Liver (tissue), 8 donors: ENCODE measurements at regions not wholly inside any gene's neighbourhood (a gene's known extent, or its start where the extent isn't known, plus 50 kb on each side); places are given as distances from the start of the nearest gene placed in this dataset.

Source experiments
- DNase-seq: peaks from one replicate; pipeline ENCODE4 v3.0.0-alpha.2; 2017; ENCODE audit warnings: low spot score
- H3K27ac ChIP-seq, 2 donors: one replicate each; pipeline ENCODE4 v1.7.0; 2013; ENCODE audit warnings: inconsistent platforms in 2 of 2, low read length in 2 of 2, control low read depth in 1 of 2, low read depth in 1 of 2, mild to moderate bottlenecking in 1 of 2
- H3K27me3 ChIP-seq, 4 donors: one replicate each; pipeline versions ENCODE4 v1.6.1 to v1.7.0; 2013; ENCODE audit warnings: low read length in 3 of 4, inconsistent platforms in 1 of 4, mild to moderate bottlenecking in 1 of 4, moderate library complexity in 1 of 4; ENCODE audit not compliant: control insufficient read depth in 4 of 4, insufficient read depth in 4 of 4
- H3K36me3 ChIP-seq, 4 donors: one replicate each; pipeline versions ENCODE4 v1.6.1 to v1.7.0; 2013; ENCODE audit warnings: low read length in 3 of 4, mild to moderate bottlenecking in 3 of 4, low read depth in 1 of 4, moderate library complexity in 1 of 4; ENCODE audit not compliant: control insufficient read depth in 4 of 4, insufficient read depth in 3 of 4
- H3K4me1 ChIP-seq, 4 donors: one replicate each; pipeline versions ENCODE4 v1.6.1 to v1.7.0; 2013; ENCODE audit warnings: low read length in 3 of 4, mild to moderate bottlenecking in 3 of 4, moderate library complexity in 1 of 4; ENCODE audit not compliant: control insufficient read depth in 4 of 4, insufficient read depth in 4 of 4
- H3K4me3 ChIP-seq, 3 donors: one replicate each; pipeline versions ENCODE4 v1.6.1 to v1.7.0; 2013; ENCODE audit warnings: low read length in 3 of 3, control low read depth in 1 of 3, low read depth in 1 of 3, mild to moderate bottlenecking in 1 of 3
- H3K9ac ChIP-seq, 2 donors: one replicate each; pipeline ENCODE4 v1.7.0; 2013; ENCODE audit warnings: low read length in 2 of 2, mild to moderate bottlenecking in 2 of 2, moderate library complexity in 2 of 2, control low read depth in 1 of 2, low read depth in 1 of 2
- H3K9me3 ChIP-seq, 4 donors: one replicate each; pipeline versions ENCODE4 v1.6.1 to v1.7.0; 2013; ENCODE audit warnings: low read length in 3 of 4; ENCODE audit not compliant: control insufficient read depth in 4 of 4
- CTCF ChIP-seq: fragments of 150-350 bp; IDR thresholded peaks from 2 replicates; pipeline ENCODE4 v1.5.1; 2017; ENCODE audit warnings: improper control_type of control experiment, low read depth, low read length; ENCODE audit not compliant: missing input control
- EGR1 ChIP-seq, 2 donors: IDR thresholded peaks; 2 replicates each; pipeline ENCODE4 v1.6.1; 2016 to 2018; ENCODE audit warnings: antibody characterized with exemption in 2 of 2, low read depth in 2 of 2
- FOXA1 ChIP-seq: IDR thresholded peaks from 2 replicates; pipeline ENCODE4 v1.6.1; 2016; ENCODE audit warnings: antibody characterized with exemption
- FOXA2 ChIP-seq: IDR thresholded peaks from 2 replicates; pipeline ENCODE4 v1.6.1; 2016; ENCODE audit warnings: antibody characterized with exemption
- GABPA ChIP-seq, 2 donors: IDR thresholded peaks in 1 of 2; conservative IDR thresholded peaks in 1 of 2; 2 replicates each; pipeline ENCODE4 v1.6.1; 2016; ENCODE audit warnings: antibody characterized with exemption in 2 of 2, mild to moderate bottlenecking in 1 of 2, moderate library complexity in 1 of 2
- HNF4A ChIP-seq, 2 donors: conservative IDR thresholded peaks; 2 replicates each; pipeline ENCODE4 v1.6.1; 2016; ENCODE audit warnings: antibody characterized with exemption in 2 of 2, mild to moderate bottlenecking in 2 of 2
- HNF4G ChIP-seq: IDR thresholded peaks from 2 replicates; pipeline ENCODE4 v1.6.1; 2016; ENCODE audit warnings: antibody characterized with exemption
- JUND ChIP-seq, 2 donors: IDR thresholded peaks; 2 replicates each; pipeline ENCODE4 v1.6.1; 2016; ENCODE audit warnings: antibody characterized with exemption in 2 of 2
- NR2F2 ChIP-seq: IDR thresholded peaks from 2 replicates; pipeline ENCODE4 v1.6.1; 2016; ENCODE audit warnings: antibody characterized with exemption
- RAD21 ChIP-seq, 2 donors: IDR thresholded peaks; 2 replicates each; pipeline ENCODE4 v1.6.1; 2016; ENCODE audit warnings: antibody characterized with exemption in 2 of 2, mild to moderate bottlenecking in 2 of 2
- REST ChIP-seq: IDR thresholded peaks from 2 replicates; pipeline ENCODE4 v1.6.1; 2016; ENCODE audit warnings: antibody characterized with exemption, mild to moderate bottlenecking
- RXRA ChIP-seq, 2 donors: IDR thresholded peaks; 2 replicates each; pipeline ENCODE4 v1.6.1; 2017 to 2018; ENCODE audit warnings: antibody characterized with exemption in 2 of 2, mild to moderate bottlenecking in 1 of 2
- SP1 ChIP-seq: IDR thresholded peaks from 2 replicates; pipeline ENCODE4 v1.6.1; 2018; ENCODE audit warnings: antibody characterized with exemption, mild to moderate bottlenecking
- TAF1 ChIP-seq: conservative IDR thresholded peaks from 2 replicates; pipeline ENCODE4 v1.6.1; 2016; ENCODE audit warnings: antibody characterized with exemption, mild to moderate bottlenecking
- YY1 ChIP-seq: IDR thresholded peaks from 2 replicates; pipeline ENCODE4 v1.6.1; 2016; ENCODE audit warnings: antibody characterized with exemption, mild to moderate bottlenecking
- WGBS: extraction: QIAGEN DNeasy Blood & Tissue Kit; methylation state at CpG from one replicate; pipeline ENCODE4 v1.1.7; 2013; 5-methylcytosine and 5-hydroxymethylcytosine counted together
- TF ChIP-seq, protein P1 (sequence below): IDR thresholded peaks from 2 replicates; pipeline ENCODE4 v1.6.1; 2016; ENCODE audit warnings: antibody characterized with exemption
- TF ChIP-seq, protein P2 (sequence below): IDR thresholded peaks from 2 replicates; pipeline ENCODE4 v1.6.1; 2016; ENCODE audit warnings: antibody characterized with exemption
- TF ChIP-seq, protein P3 (sequence below): IDR thresholded peaks from 2 replicates; pipeline ENCODE4 v1.6.1; 2016; ENCODE audit warnings: antibody characterized with exemption
- donor health status: healthy.
- donor health status: healthy.
- donor health status: healthy.
- donor health status: healthy.
- donor health status: healthy.

GRCh38 chr4:27315625-27316024, 455.0 kb downstream of the STIM2 start:
- TF ChIP-seq TAF1 (no peak), FOXA2 (no peak), CTCF (no peak), SP1 (no peak), REST (no peak), RXRA (IDR thresholded peaks at IDR 0.05) (no peak), EGR1 (IDR thresholded peaks at IDR 0.05; ENCODE audit: low read depth in 2 of 2) (no peak), YY1 (no peak), NR2F2 (no peak), HNF4A (conservative IDR thresholded peaks at IDR 0.05) (no peak), HNF4G (no peak), JUND (IDR thresholded peaks at IDR 0.05) (no peak), GABPA (IDR thresholded peaks at IDR 0.05 in 1 of 2, conservative IDR thresholded peaks at IDR 0.05 in 1 of 2) (no peak)
- TF ChIP-seq, protein P1, sequence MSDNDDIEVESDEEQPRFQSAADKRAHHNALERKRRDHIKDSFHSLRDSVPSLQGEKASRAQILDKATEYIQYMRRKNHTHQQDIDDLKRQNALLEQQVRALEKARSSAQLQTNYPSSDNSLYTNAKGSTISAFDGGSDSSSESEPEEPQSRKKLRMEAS: no peak
- H3K9me3 ChIP-seq: no peaks in the 10 kb centered on the region
- no peak for DNase-seq

DNA sequence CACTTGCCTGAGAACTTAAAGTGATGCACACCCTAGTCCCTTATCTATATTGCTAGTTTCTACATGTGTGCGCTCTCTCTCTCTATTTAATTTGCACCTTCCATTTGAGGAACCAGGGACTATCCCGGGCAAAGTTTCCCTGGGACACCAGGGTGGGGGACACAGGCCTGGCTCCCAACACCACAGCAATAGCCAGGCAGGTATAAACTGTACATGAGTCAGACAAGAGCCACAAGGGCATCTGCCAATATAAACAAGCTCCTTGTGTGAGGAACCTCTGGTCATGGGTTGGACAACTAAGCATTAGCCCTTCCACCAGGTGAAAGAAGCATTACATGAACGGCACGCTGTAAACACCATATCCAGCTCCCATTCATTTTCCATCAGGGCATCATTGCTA, 455.5 kb downstream of the STIM2 start:
- Histone ChIP-seq H3K27ac (no peak overlapping the region), H3K9ac (no peak overlapping the region), H3K9me3 (no peaks in the 10 kb centered on the region), H3K4me1 (no peaks in the 10 kb centered on the region), H3K27me3 (no peaks in the 10 kb centered on the region), H3K4me3 (no peak overlapping the region), H3K36me3 (no peaks in the 10 kb centered on the region)
- 62% methylated on average over 4 of the region's 4 CpGs for WGBS
- TF ChIP-seq JUND (IDR thresholded peaks at IDR 0.05) (no peak), EGR1 (IDR thresholded peaks at IDR 0.05; ENCODE audit: low read depth in 2 of 2) (no peak), HNF4G (no peak), RAD21 (IDR thresholded peaks at IDR 0.05) (no peak), HNF4A (conservative IDR thresholded peaks at IDR 0.05) (no peak), RXRA (IDR thresholded peaks at IDR 0.05) (no peak), REST (no peak), NR2F2 (no peak), FOXA2 (no peak), YY1 (no peak), TAF1 (no peak), FOXA1 (no peak)
- TF ChIP-seq, protein P2, sequence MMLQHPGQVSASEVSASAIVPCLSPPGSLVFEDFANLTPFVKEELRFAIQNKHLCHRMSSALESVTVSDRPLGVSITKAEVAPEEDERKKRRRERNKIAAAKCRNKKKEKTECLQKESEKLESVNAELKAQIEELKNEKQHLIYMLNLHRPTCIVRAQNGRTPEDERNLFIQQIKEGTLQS: no peak
- TF ChIP-seq, protein P1: no peak
- TF ChIP-seq, protein P3, sequence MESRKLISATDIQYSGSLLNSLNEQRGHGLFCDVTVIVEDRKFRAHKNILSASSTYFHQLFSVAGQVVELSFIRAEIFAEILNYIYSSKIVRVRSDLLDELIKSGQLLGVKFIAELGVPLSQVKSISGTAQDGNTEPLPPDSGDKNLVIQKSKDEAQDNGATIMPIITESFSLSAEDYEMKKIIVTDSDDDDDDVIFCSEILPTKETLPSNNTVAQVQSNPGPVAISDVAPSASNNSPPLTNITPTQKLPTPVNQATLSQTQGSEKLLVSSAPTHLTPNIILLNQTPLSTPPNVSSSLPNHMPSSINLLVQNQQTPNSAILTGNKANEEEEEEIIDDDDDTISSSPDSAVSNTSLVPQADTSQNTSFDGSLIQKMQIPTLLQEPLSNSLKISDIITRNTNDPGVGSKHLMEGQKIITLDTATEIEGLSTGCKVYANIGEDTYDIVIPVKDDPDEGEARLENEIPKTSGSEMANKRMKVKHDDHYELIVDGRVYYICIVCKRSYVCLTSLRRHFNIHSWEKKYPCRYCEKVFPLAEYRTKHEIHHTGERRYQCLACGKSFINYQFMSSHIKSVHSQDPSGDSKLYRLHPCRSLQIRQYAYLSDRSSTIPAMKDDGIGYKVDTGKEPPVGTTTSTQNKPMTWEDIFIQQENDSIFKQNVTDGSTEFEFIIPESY: no peak
- DNase-seq: no peak

More at GRCh38 chr4:27315625-27316024, 455.0 kb downstream of the STIM2 start:
- no peak overlapping the region for H3K9ac ChIP-seq
- H3K27me3 ChIP-seq: no peaks in the 10 kb centered on the region
- H3K36me3 ChIP-seq: no peaks in the 10 kb centered on the region
- no peak overlapping the region for H3K4me3 ChIP-seq
- H3K4me1 ChIP-seq: no peaks in the 10 kb centered on the region
- H3K27ac ChIP-seq: no peak overlapping the region
